ENCODE measurements at regions not wholly inside any gene's neighbourhood (a gene's known extent, or its start where the extent isn't known, plus 50 kb on each side); places are given as distances from the start of the nearest gene placed in this dataset.

DNA sequence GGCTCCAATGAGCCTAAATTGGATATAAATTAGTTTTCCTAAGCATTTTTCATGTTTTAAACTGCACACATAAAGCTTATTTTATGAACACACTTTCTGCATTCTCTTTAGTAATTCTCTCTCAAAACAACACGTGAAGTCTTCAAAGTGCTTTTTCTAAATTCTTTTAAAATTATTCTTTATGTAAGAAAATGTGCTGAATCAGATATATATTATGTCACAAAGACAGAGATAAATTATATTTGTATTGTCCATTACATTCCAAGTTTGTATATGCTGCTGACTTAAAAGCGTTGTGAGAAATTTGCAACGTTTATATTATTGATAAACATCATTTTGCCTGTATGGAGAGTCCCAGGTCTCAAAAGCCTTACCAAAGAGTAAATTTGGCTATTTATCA is 465.2 kb downstream of the BCAT1 start:
- no peak overlapping the region for H3K4me3 ChIP-seq
- no peaks in the 10 kb centered on the region for H3K9me3 ChIP-seq
- no peaks in the 10 kb centered on the region for H3K36me3 ChIP-seq
- intact Hi-C loops (cut with DNase I; ENCODE audit: low total_unique reads), result no loop called here
- H3K27ac ChIP-seq, result no peak overlapping the region
- WGBS, 5 donors, result 81 to 91% (median 85%) methylated on average over 3 of the region's 3 CpGs
- DNase-seq, result no peak
- H3K4me1 ChIP-seq, result no peaks in the 10 kb centered on the region
- no peak for TF ChIP-seq POLR2AphosphoS5 (IDR thresholded peaks at IDR 0.05)
- TF ChIP-seq, protein P1, sequence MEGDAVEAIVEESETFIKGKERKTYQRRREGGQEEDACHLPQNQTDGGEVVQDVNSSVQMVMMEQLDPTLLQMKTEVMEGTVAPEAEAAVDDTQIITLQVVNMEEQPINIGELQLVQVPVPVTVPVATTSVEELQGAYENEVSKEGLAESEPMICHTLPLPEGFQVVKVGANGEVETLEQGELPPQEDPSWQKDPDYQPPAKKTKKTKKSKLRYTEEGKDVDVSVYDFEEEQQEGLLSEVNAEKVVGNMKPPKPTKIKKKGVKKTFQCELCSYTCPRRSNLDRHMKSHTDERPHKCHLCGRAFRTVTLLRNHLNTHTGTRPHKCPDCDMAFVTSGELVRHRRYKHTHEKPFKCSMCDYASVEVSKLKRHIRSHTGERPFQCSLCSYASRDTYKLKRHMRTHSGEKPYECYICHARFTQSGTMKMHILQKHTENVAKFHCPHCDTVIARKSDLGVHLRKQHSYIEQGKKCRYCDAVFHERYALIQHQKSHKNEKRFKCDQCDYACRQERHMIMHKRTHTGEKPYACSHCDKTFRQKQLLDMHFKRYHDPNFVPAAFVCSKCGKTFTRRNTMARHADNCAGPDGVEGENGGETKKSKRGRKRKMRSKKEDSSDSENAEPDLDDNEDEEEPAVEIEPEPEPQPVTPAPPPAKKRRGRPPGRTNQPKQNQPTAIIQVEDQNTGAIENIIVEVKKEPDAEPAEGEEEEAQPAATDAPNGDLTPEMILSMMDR (IDR thresholded peaks at IDR 0.05 in 8 of 11, conservative IDR thresholded peaks at IDR 0.05 in 3 of 11), result no peak
- no peak for TF ChIP-seq POLR2A (IDR thresholded peaks at IDR 0.05)
- H3K27me3 ChIP-seq (replicated peaks in 1 of 7), result no peaks in the 10 kb centered on the region

DNA sequence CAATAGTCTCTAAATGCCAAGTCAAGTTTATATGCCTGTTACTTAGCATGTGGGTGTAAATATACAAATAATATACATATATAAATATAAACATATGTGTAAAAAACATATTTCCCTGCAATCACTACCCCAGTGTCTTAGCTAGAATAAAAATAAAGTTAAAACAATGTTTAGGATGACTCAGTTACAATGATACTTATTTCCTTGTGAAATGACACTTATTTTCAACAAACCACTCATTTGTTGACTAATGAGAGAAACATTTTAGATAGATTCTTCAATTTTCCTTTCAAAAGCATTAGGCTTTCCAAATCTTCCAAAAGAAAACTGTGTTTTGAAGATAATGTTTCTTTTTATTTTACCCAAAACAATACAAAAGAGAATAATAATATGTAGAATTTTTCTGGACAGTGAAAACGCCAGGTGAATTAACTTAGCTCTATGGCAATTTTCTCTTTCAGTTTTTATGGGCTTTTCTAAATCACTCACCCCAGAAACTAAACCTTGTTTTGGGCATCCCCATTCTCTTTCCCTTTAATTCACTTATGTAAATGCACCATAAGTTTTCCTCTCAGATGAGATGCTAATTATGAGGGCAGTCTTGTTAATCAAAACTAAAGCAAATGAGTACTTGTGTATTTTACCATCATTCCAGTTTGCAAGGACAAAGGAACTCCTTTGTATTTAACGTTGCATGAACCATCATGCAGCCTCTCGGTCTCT is 465.9 kb downstream of the BCAT1 start:
- TF ChIP-seq, protein P1 (IDR thresholded peaks at IDR 0.05 in 8 of 11, conservative IDR thresholded peaks at IDR 0.05 in 3 of 11), result no peak
- no peak for TF ChIP-seq POLR2AphosphoS5 (IDR thresholded peaks at IDR 0.05)
- TF ChIP-seq POLR2A (IDR thresholded peaks at IDR 0.05), result no peak
- Histone ChIP-seq H3K4me3 (no peak overlapping the region), H3K4me1 (no peaks in the 10 kb centered on the region), H3K36me3 (no peaks in the 10 kb centered on the region), H3K9me3 (no peaks in the 10 kb centered on the region), H3K27me3 (replicated peaks in 1 of 7) (no peaks in the 10 kb centered on the region), H3K27ac (no peak overlapping the region)
- intact Hi-C loops (cut with DNase I; ENCODE audit: low total_unique reads), result no loop called here
- no peak for DNase-seq
- WGBS, 5 donors, result 67 to 79% (median 76%) methylated on average over 3 of the region's 3 CpGs

DNA sequence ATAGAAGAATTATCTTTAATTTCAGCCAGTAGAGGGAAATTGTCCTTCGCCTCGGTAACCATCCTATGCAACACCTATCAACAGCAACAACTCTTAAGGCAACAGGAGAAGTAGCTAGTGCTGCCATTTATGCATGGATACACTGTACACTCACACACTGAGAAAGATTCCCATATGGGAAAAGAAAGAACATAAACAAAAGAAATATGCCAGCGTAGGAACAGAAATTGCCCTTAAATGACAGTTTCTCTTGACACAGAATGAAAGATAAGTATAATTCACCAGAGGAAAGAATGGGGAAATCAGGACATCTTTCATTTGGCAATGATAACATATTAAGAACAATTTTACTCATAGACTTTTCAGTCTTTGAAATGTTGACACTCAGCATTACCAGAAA is 466.9 kb downstream of the BCAT1 start:
- no peaks in the 10 kb centered on the region for H3K36me3 ChIP-seq
- H3K9me3 ChIP-seq, result no peaks in the 10 kb centered on the region
- no peaks in the 10 kb centered on the region for H3K4me1 ChIP-seq
- 86 to 94% (median 89%) methylated on average over 3 of the region's 3 CpGs for WGBS, 5 donors
- no peak overlapping the region for H3K4me3 ChIP-seq
- DNase-seq, result no peak
- TF ChIP-seq, protein P1 (IDR thresholded peaks at IDR 0.05 in 8 of 11, conservative IDR thresholded peaks at IDR 0.05 in 3 of 11), result no peak
- TF ChIP-seq POLR2A (IDR thresholded peaks at IDR 0.05) (no peak), POLR2AphosphoS5 (IDR thresholded peaks at IDR 0.05) (no peak)
- no peaks in the 10 kb centered on the region for H3K27me3 ChIP-seq (replicated peaks in 1 of 7)
- intact Hi-C loops (cut with DNase I; ENCODE audit: low total_unique reads), result no loop called here
- no peak overlapping the region for H3K27ac ChIP-seq

DNA sequence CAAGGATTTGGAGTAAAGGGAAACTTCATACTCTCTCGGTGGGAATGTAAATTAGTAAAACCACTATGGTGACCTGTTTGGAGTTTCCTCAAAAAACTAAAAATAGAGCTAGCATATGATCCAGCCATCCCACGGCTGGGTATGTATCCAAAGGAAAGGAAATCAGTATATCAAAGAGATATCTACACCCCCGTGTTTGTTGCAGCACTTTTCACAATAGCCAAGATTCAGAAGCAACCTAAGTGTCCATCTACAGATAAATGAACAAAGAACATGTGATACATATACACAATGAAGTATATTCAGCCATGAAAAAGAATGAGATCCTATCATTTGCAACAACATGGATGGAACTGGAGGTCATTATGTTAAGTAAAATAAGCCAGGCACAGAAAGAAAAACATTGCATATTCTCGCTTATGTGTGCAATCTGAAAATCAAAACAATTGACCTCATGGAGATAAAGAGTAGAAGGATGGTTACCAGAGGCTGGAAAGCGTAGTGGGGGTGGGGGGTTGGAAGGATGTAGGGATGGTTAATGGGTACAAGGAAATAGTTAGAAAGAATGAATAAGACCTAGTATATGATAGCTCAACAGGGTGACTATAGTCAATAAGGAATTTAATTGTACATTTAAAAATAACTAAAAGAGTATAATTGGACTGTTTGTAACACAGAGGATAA is 468.0 kb downstream of the BCAT1 start:
- 76 to 84% (median 78%) methylated on average over 5 of the region's 5 CpGs for WGBS, 5 donors
- intact Hi-C loops (cut with DNase I; ENCODE audit: low total_unique reads), result no loop called here
- Histone ChIP-seq H3K27me3 (replicated peaks in 1 of 7) (no peaks in the 10 kb centered on the region), H3K27ac (no peak overlapping the region), H3K36me3 (no peaks in the 10 kb centered on the region), H3K4me1 (no peaks in the 10 kb centered on the region), H3K4me3 (no peak overlapping the region), H3K9me3 (no peaks in the 10 kb centered on the region)
- no peak for DNase-seq
- TF ChIP-seq POLR2AphosphoS5 (IDR thresholded peaks at IDR 0.05) (no peak), POLR2A (IDR thresholded peaks at IDR 0.05) (no peak)
- TF ChIP-seq, protein P1 (IDR thresholded peaks at IDR 0.05 in 8 of 11, conservative IDR thresholded peaks at IDR 0.05 in 3 of 11), result no peak

Measured in spleen (tissue), 11 donors.